Ishikawa (cell line): ENCODE measurements at regions not wholly inside any gene's neighbourhood (a gene's known extent, or its start where the extent isn't known, plus 50 kb on each side); places are given as distances from the start of the nearest gene placed in this dataset.

Experiments used
- CEBPB ChIP-seq: IDR thresholded peaks from 2 replicates; pipeline ENCODE4 v1.6.1; 2012
- CREB1 ChIP-seq: IDR thresholded peaks from 2 replicates; pipeline ENCODE4 v1.6.1; 2012; ENCODE audit warnings: low read depth
- EGR1 ChIP-seq: IDR thresholded peaks from 2 replicates; pipeline ENCODE4 v1.6.1; 2012
- EP300 ChIP-seq: IDR thresholded peaks from 2 replicates; pipeline ENCODE4 v1.6.1; 2012; ENCODE audit warnings: borderline replicate concordance
- FOXM1 ChIP-seq: IDR thresholded peaks from 2 replicates; pipeline ENCODE4 v1.6.1; 2012; ENCODE audit warnings: low read depth, borderline replicate concordance
- NFIC ChIP-seq: IDR thresholded peaks from 2 replicates; pipeline ENCODE4 v1.6.1; 2012
- RAD21 ChIP-seq: IDR thresholded peaks from 2 replicates; pipeline ENCODE4 v1.6.1; 2012; ENCODE audit warnings: low read depth
- TAF1 ChIP-seq: IDR thresholded peaks from 2 replicates; pipeline ENCODE4 v1.6.1; 2012; ENCODE audit warnings: low read depth, mild to moderate bottlenecking
- TCF12 ChIP-seq: IDR thresholded peaks from 2 replicates; pipeline ENCODE4 v1.6.1; 2012; ENCODE audit warnings: low read depth
- TEAD4 ChIP-seq: IDR thresholded peaks from 2 replicates; pipeline ENCODE4 v1.6.1; 2012
- YY1 ChIP-seq: IDR thresholded peaks from 2 replicates; pipeline ENCODE4 v1.6.1; 2012; ENCODE audit warnings: low read depth
- ZBTB7A ChIP-seq: IDR thresholded peaks from 2 replicates; pipeline ENCODE4 v1.6.1; 2012; ENCODE audit warnings: low read depth
- TF ChIP-seq, protein P1 (sequence below): IDR thresholded peaks from 2 replicates; pipeline ENCODE4 v1.6.1; 2012
- TF ChIP-seq, protein P2 (sequence below): IDR thresholded peaks from 2 replicates; pipeline ENCODE4 v1.6.1; 2012; ENCODE audit warnings: low read depth, mild to moderate bottlenecking
- TF ChIP-seq, protein P3 (sequence below): IDR thresholded peaks from 2 replicates; pipeline ENCODE4 v1.6.1; 2012

DNA sequence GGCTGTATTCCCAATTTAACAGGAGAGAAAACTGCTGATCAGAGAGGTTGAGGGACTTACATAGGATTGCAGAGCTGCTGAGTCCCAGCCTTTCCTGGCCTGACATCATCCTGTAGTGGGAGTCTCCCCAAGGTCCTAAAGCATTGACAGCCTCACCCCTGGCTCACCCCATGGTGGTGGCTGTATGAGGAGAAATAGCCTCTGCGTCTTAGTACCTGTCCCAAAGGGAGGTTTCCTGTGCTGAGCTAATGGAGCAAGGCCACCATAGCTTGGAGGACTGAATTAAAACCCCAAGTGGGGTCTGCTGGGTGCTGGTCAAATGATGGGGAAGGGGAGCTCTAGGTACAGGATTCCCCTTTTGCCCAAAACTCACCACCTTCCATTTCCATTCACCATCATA is 525.1 kb downstream of the CDH26 start:
- TF ChIP-seq TEAD4 (no peak), RAD21 (no peak), EP300 (no peak), CREB1 (no peak), CEBPB (no peak), TCF12 (no peak), TAF1 (no peak)
- TF ChIP-seq, protein P1, sequence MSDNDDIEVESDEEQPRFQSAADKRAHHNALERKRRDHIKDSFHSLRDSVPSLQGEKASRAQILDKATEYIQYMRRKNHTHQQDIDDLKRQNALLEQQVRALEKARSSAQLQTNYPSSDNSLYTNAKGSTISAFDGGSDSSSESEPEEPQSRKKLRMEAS = no peak

DNA sequence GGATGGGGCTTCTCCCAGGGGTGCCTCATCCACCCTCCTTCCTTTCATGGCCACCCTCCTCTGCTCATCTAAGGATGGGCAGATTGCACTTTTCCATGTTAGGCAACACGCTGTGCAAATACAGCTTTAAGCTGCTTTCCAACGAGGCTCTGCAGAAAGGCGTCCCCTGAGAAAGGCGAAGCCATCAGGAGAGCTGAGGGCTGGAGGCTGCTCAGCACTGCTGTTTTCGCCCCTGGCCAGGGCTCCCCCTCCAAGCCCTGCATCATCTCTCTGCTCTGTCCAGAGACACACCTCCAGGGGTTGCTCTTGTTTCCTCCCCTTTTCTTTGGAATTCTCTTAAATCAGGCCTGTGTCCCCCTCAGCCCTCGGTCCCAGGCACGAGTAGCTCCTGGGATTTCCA is 526.1 kb downstream of the CDH26 start:
- TF ChIP-seq FOXM1 = no peak
- no peak for TF ChIP-seq TAF1
- TF ChIP-seq YY1 = no peak

DNA sequence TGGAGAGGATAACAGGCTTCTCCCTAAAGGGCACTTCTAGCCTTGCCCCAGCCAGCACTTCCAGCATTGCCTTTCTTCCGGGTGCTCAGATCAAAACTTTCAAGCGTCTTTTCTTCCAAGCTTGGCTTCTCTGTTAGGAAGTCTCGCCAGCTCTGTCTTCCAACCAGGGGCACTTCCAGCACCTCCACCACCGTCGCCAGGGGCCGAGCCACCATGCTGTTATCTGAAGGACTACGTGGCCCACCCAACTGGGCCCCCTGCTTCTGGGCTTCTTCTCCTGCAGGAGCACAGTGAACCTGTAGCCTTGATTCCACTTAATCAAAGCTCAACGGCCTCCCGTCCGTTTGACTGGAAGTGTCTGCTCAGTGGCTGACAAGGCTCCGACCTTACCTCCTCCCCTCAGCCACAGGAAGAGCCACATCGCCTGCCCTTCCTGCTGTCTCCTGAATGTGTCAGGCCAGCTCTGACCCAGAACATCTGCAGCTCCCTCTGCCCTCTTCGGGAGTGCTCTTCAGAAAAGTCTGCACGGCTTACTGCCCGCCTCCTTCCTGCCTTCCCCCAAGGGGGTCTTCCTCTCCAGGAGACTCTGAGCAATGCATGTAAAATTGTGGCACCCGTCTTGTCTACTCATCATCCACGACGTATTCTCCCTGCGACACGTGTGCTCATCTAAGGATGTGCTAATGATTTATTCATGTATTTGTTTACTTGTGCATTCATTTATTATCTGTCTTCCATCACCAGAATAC is 527.0 kb downstream of the CDH26 start:
- TF ChIP-seq, protein P1 = no peak
- TF ChIP-seq, protein P2, sequence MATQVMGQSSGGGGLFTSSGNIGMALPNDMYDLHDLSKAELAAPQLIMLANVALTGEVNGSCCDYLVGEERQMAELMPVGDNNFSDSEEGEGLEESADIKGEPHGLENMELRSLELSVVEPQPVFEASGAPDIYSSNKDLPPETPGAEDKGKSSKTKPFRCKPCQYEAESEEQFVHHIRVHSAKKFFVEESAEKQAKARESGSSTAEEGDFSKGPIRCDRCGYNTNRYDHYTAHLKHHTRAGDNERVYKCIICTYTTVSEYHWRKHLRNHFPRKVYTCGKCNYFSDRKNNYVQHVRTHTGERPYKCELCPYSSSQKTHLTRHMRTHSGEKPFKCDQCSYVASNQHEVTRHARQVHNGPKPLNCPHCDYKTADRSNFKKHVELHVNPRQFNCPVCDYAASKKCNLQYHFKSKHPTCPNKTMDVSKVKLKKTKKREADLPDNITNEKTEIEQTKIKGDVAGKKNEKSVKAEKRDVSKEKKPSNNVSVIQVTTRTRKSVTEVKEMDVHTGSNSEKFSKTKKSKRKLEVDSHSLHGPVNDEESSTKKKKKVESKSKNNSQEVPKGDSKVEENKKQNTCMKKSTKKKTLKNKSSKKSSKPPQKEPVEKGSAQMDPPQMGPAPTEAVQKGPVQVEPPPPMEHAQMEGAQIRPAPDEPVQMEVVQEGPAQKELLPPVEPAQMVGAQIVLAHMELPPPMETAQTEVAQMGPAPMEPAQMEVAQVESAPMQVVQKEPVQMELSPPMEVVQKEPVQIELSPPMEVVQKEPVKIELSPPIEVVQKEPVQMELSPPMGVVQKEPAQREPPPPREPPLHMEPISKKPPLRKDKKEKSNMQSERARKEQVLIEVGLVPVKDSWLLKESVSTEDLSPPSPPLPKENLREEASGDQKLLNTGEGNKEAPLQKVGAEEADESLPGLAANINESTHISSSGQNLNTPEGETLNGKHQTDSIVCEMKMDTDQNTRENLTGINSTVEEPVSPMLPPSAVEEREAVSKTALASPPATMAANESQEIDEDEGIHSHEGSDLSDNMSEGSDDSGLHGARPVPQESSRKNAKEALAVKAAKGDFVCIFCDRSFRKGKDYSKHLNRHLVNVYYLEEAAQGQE = no peak
- no peak for TF ChIP-seq TAF1
- no peak for TF ChIP-seq TEAD4
- no peak for TF ChIP-seq RAD21
- no peak for TF ChIP-seq YY1
- no peak for TF ChIP-seq ZBTB7A
- no peak for TF ChIP-seq NFIC

DNA sequence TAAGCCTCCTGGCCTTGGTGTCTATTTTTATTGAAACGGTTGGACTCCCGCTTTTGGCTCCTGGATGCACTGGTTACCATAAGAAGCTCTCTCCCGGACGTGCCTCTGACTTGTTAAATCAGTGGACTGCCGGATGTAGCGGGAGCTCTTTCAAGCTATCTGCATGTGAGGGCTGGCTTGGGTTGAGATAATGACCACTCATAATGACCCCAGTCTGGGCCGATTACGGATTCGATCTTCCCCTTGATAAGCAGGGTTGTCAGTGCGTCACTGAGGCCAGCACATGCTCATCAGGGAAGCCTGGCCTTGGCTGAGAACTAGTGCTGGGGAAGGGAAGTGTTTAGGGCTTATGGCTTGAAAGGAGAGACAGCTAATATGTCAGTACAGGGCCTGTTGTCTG is 528.1 kb downstream of the CDH26 start:
- TF ChIP-seq TCF12 = no peak
- no peak for TF ChIP-seq NFIC
- TF ChIP-seq EP300 = no peak
- TF ChIP-seq, protein P1 = no peak
- TF ChIP-seq RAD21 = no peak
- TF ChIP-seq, protein P2 = no peak
- TF ChIP-seq EGR1 = no peak
- TF ChIP-seq FOXM1 = no peak
- TF ChIP-seq CREB1 = no peak
- TF ChIP-seq ZBTB7A = no peak
- no peak for TF ChIP-seq TAF1
- no peak for TF ChIP-seq YY1
- TF ChIP-seq, protein P3, sequence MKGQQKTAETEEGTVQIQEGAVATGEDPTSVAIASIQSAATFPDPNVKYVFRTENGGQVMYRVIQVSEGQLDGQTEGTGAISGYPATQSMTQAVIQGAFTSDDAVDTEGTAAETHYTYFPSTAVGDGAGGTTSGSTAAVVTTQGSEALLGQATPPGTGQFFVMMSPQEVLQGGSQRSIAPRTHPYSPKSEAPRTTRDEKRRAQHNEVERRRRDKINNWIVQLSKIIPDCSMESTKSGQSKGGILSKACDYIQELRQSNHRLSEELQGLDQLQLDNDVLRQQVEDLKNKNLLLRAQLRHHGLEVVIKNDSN = no peak

DNA sequence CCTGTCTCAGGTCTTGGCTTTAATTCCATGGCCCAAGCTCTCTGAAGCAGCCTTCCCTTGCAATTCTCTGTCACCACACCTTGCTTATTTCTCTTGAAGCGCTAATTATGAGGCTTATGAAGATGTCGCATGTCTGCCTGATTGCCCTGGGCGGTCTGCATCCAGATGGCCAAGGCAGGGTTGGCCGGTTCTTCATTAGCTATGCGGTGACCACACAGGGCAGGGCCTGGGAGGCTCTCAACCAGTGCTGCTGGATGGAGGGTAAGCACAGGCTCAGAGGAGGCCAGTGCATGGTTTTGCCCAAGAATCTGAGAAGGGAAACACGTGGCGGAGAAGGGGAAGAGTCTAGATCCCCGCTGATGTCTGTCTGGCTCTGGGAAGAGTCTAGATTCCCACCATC is 528.7 kb downstream of the CDH26 start:
- TF ChIP-seq CREB1 (no peak), YY1 (no peak), EP300 (no peak)

DNA sequence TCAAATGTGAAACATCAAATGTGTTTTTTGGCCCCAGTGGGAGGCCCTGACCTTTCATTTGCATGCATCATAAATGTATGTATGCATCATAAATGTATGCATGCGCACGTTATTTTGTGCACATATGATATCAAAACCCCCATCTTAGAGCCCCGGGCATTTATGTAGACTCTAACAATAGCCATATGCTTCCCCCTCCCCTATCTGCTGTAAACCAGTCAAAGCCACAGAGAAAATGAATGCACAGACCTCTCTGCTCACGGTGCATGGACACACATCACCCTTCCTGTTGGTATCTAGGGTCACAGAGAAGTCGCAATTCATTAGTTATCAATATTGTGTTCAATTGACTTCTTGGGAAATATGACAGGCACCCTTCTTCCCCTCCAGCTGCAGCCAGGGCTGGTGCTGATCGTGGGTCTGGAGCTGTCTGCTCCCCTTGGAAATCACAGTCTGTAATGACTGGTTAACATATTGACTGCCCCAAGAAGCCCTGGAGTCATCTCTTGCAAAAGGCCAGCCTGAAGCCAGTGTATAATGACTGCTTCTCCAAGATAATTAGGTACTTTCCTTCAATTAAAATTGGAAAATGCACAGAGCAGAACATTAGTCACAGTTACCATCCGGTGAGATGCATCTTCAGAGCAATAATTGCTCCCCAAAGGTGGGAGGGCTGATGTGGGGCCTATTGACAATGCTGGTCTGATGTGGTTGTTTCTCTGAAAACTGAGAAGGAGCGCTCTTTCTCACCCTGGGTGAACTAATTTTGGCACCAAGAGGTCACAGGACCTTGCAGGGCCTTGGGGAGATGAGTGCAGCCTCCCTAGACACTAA is 532.2 kb downstream of the CDH26 start:
- TF ChIP-seq, protein P2 = no peak
- TF ChIP-seq TAF1 = no peak
- no peak for TF ChIP-seq NFIC
- no peak for TF ChIP-seq ZBTB7A
